H9 (cell line): ENCODE measurements at regions not wholly inside any gene's neighbourhood (a gene's known extent, or its start where the extent isn't known, plus 50 kb on each side); places are given as distances from the start of the nearest gene placed in this dataset.

Experiments
- DNase-seq: peaks from one replicate; pipeline ENCODE4 v3.0.0-alpha.2; 2017
- H2AFZ ChIP-seq: one replicate; pipeline ENCODE4 v1.6.1; 2013; ENCODE audit warnings: mild to moderate bottlenecking, low read length, control low read depth, moderate library complexity
- H2AK5ac ChIP-seq: 2 replicates; pipeline ENCODE4 v1.6.1; 2013; ENCODE audit warnings: low read length, control low read depth, mixed read lengths; ENCODE audit not compliant: insufficient read length
- H2BK120ac ChIP-seq: one replicate; pipeline ENCODE4 v1.6.1; 2013; ENCODE audit warnings: low read depth, mild to moderate bottlenecking, low read length, control low read depth, inconsistent platforms; ENCODE audit not compliant: poor library complexity, severe bottlenecking
- H2BK12ac ChIP-seq: 2 replicates; pipeline ENCODE4 v1.6.1; 2013; ENCODE audit warnings: low read length, control low read depth, mixed read lengths, low read depth; ENCODE audit not compliant: insufficient read length
- H2BK15ac ChIP-seq: 2 replicates; pipeline ENCODE4 v1.6.1; 2013; ENCODE audit warnings: low read depth, low read length, control low read depth
- H2BK20ac ChIP-seq: one replicate; pipeline ENCODE4 v1.6.1; 2013; ENCODE audit warnings: low read depth, mild to moderate bottlenecking, low read length, control low read depth, inconsistent platforms; ENCODE audit not compliant: poor library complexity, severe bottlenecking
- H2BK5ac ChIP-seq: 2 replicates; pipeline ENCODE4 v1.6.1; 2013; ENCODE audit warnings: low read length, control low read depth, mixed read lengths; ENCODE audit not compliant: insufficient read length
- H3K14ac ChIP-seq: 2 replicates; pipeline ENCODE4 v1.6.1; 2013; ENCODE audit warnings: low read length, control low read depth; ENCODE audit not compliant: insufficient read depth
- H3K18ac ChIP-seq: 2 replicates; pipeline ENCODE4 v1.6.1; 2013; ENCODE audit warnings: low read depth, mild to moderate bottlenecking, mixed read lengths, low read length, control low read depth; ENCODE audit not compliant: insufficient read length
- H3K23ac ChIP-seq: 2 replicates; pipeline ENCODE4 v1.6.1; 2013; ENCODE audit warnings: low read length, control low read depth, mixed read lengths, low read depth; ENCODE audit not compliant: insufficient read length
- H3K23me2 ChIP-seq: 2 replicates; pipeline ENCODE4 v1.6.1; 2013; ENCODE audit warnings: low read depth, mild to moderate bottlenecking, mixed read lengths, low read length, control low read depth; ENCODE audit not compliant: insufficient read length, poor library complexity, severe bottlenecking
- H3K27ac ChIP-seq: 2 replicates; pipeline ENCODE4 v1.5.1; 2013; ENCODE audit warnings: low read length, control low read depth, mixed read lengths, low read depth; ENCODE audit not compliant: insufficient read length
- H3K27me3 ChIP-seq: 2 replicates; pipeline ENCODE4 v1.6.1; 2013; ENCODE audit warnings: low read length, control low read depth, inconsistent platforms; ENCODE audit not compliant: insufficient read depth
- H3K4ac ChIP-seq: 2 replicates; pipeline ENCODE4 v1.6.1; 2013; ENCODE audit warnings: low read depth, mild to moderate bottlenecking, control low read depth, inconsistent platforms, low read length, moderate library complexity
- H3K4me1 ChIP-seq: 2 replicates; pipeline ENCODE4 v1.6.1; 2013; ENCODE audit warnings: low read length, control low read depth, inconsistent platforms; ENCODE audit not compliant: insufficient read depth
- H3K4me2 ChIP-seq: 2 replicates; pipeline ENCODE4 v1.6.1; 2013; ENCODE audit warnings: low read length, control low read depth, mixed read lengths; ENCODE audit not compliant: insufficient read length, insufficient read depth
- H3K56ac ChIP-seq: 2 replicates; pipeline ENCODE4 v1.6.1; 2013; ENCODE audit warnings: low read depth, mild to moderate bottlenecking, mixed read lengths, low read length, control low read depth; ENCODE audit not compliant: insufficient read length
- H3K79me1 ChIP-seq: 2 replicates; pipeline ENCODE4 v1.6.1; 2013; ENCODE audit warnings: low read depth, mild to moderate bottlenecking, moderate library complexity, low read length, control low read depth, inconsistent platforms; ENCODE audit not compliant: insufficient read depth, poor library complexity, severe bottlenecking
- H3K79me2 ChIP-seq: 2 replicates; pipeline ENCODE4 v1.6.1; 2013; ENCODE audit warnings: low read length, control low read depth, inconsistent platforms; ENCODE audit not compliant: insufficient read depth
- H3K9ac ChIP-seq: 2 replicates; pipeline ENCODE4 v1.6.1; 2013; ENCODE audit warnings: low read length, control low read depth, mixed read lengths; ENCODE audit not compliant: insufficient read length; ENCODE audit errors: extremely low read depth
- H3K9me3 ChIP-seq: one replicate; pipeline ENCODE4 v1.6.1; 2013; ENCODE audit warnings: low read depth, low read length, inconsistent platforms; ENCODE audit not compliant: control insufficient read depth
- H3T11ph ChIP-seq: one replicate; pipeline ENCODE4 v1.6.1; 2013; ENCODE audit warnings: mild to moderate bottlenecking, low read length, control low read depth, inconsistent platforms
- H4K20me1 ChIP-seq: one replicate; pipeline ENCODE4 v1.6.1; 2013; ENCODE audit not compliant: control insufficient read depth, insufficient read length, insufficient read depth
- H4K5ac ChIP-seq: 2 replicates; pipeline ENCODE4 v1.6.1; 2013; ENCODE audit warnings: low read depth, mild to moderate bottlenecking, mixed read lengths, low read length, control low read depth; ENCODE audit not compliant: insufficient read length
- H4K8ac ChIP-seq: replicated peaks from 2 replicates; pipeline ENCODE4 v1.6.1; 2013; ENCODE audit warnings: low read length, control low read depth, mixed read lengths, low read depth; ENCODE audit not compliant: insufficient read length
- H4K91ac ChIP-seq: 2 replicates; pipeline ENCODE4 v1.6.1; 2013; ENCODE audit warnings: low read depth, mild to moderate bottlenecking, moderate library complexity, mixed read lengths, low read length, control low read depth; ENCODE audit not compliant: insufficient read length
- H3K27ac Mint-ChIP-seq, 3 experiments: 2 replicates in 2 of 3; 3 replicates in 1 of 3; pipeline ENCODE4 v1.8.0; 2020 to 2021; ENCODE audit warnings: mixed read lengths in 3 of 3, mild to moderate bottlenecking in 1 of 3, moderate library complexity in 1 of 3
- H3K27me3 Mint-ChIP-seq: 2 replicates; pipeline ENCODE4 v1.8.0; 2021; ENCODE audit warnings: low read depth, mild to moderate bottlenecking, moderate library complexity, mixed read lengths
- H3K36me3 Mint-ChIP-seq, 3 experiments: 2 replicates in 2 of 3; 3 replicates in 1 of 3; pipeline ENCODE4 v1.8.0; 2020 to 2021; ENCODE audit warnings: low read depth in 3 of 3, mixed read lengths in 3 of 3; ENCODE audit not compliant: insufficient read depth in 1 of 3
- H3K4me1 Mint-ChIP-seq, 2 experiments: 2 replicates each; pipeline ENCODE4 v1.8.0; 2020; ENCODE audit warnings: mixed read lengths in 2 of 2
- H3K4me3 Mint-ChIP-seq, 2 experiments: 2 replicates in 1 of 2; 3 replicates in 1 of 2; pipeline ENCODE4 v1.8.0; 2020 to 2021; ENCODE audit warnings: mild to moderate bottlenecking in 2 of 2, mixed read lengths in 2 of 2, moderate library complexity in 1 of 2
- H3K9me3 Mint-ChIP-seq, 2 experiments: 2 replicates in 1 of 2; 3 replicates in 1 of 2; pipeline ENCODE4 v1.8.0; 2020; ENCODE audit warnings: mild to moderate bottlenecking in 2 of 2, mixed read lengths in 2 of 2, moderate library complexity in 1 of 2
- WGBS: extraction: QIAGEN DNeasy Blood & Tissue Kit; methylation state at CpG from one replicate; pipeline ENCODE4 v1.1.7; 2013; ENCODE audit warnings: missing lambda C conversion rate, low lambda C conversion rate, mixed read lengths; ENCODE audit not compliant: insufficient read length; ENCODE audit errors: extremely low coverage; 5-methylcytosine and 5-hydroxymethylcytosine counted together
- TF ChIP-seq, protein P1 (sequence below): fragments of 200-600 bp; sonication (generic); conservative IDR thresholded peaks from 3 replicates; pipeline ENCODE4 v1.8.0; 2021; ENCODE audit warnings: antibody characterized with exemption, mild to moderate bottlenecking

DNA sequence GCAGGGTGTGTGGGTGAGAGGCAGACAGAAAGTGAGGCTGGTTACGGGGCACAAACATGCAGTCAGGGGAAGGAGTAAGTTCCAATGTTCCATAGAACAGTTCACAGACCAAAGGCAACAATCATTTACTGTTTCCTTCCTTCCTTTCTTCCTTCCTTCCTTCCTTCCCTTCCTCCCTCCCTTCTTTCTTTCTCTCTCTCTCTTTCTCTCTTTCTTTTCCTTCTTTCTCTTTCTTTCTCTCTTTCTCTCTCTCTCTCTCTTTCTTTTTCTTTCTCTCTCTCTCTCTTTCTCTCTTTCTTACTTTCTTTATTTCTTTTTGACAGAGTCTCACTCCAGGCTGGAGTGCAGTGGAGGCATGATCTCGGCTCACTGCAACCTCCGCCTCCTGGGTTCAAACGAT, 125.8 kb upstream of the LPCAT1 start:
- Histone ChIP-seq H3K9ac (no peak overlapping the region), H3K23ac (no peak overlapping the region), H3T11ph (no peak overlapping the region), H2BK120ac (no peak overlapping the region), H2BK20ac (no peak overlapping the region), H3K56ac (no peak overlapping the region), H4K5ac (no peak overlapping the region), H3K27me3 (no peaks in the 10 kb centered on the region; the same call in 1 of the 2 replicates), H3K14ac (no peak overlapping the region), H3K4me1 (no peaks in the 10 kb centered on the region), H4K8ac (no peak overlapping the region), H3K18ac (no peak overlapping the region), H4K20me1 (no peaks in the 10 kb centered on the region), H2AFZ (no peak overlapping the region), H3K27ac (no peak overlapping the region), H2BK5ac (no peak overlapping the region), H2BK15ac (no peak overlapping the region), H3K4me2 (no peak overlapping the region), H2BK12ac (no peak overlapping the region), H3K79me2 (no peaks in the 10 kb centered on the region), H3K23me2 (no peaks in the 10 kb centered on the region), H3K79me1 (no peaks in the 10 kb centered on the region), H2AK5ac (no peak overlapping the region), H3K4ac (no peak overlapping the region), H4K91ac (no peak overlapping the region), H3K9me3 (no peaks in the 10 kb centered on the region)
- Mint-ChIP-seq H3K9me3 (peaks cover 0 to under 1% of the 10 kb centered on the region in 2 experiments; a peak in 1 of 5 replicates), H3K4me1 (peaks cover 9 to 12% of the 10 kb centered on the region in 2 experiments), H3K36me3 (no peaks in the 10 kb centered on the region), H3K27ac (no peak overlapping the region), H3K4me3 (no peak overlapping the region), H3K27me3 (peaks cover 86% of the 10 kb centered on the region)
- TF ChIP-seq, protein P1, sequence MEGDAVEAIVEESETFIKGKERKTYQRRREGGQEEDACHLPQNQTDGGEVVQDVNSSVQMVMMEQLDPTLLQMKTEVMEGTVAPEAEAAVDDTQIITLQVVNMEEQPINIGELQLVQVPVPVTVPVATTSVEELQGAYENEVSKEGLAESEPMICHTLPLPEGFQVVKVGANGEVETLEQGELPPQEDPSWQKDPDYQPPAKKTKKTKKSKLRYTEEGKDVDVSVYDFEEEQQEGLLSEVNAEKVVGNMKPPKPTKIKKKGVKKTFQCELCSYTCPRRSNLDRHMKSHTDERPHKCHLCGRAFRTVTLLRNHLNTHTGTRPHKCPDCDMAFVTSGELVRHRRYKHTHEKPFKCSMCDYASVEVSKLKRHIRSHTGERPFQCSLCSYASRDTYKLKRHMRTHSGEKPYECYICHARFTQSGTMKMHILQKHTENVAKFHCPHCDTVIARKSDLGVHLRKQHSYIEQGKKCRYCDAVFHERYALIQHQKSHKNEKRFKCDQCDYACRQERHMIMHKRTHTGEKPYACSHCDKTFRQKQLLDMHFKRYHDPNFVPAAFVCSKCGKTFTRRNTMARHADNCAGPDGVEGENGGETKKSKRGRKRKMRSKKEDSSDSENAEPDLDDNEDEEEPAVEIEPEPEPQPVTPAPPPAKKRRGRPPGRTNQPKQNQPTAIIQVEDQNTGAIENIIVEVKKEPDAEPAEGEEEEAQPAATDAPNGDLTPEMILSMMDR, result no peak
- no CpG with 5 or more reads among the region's 4 CpGs for WGBS
- DNase-seq, result no peak
